ENCODE measurements at regions not wholly inside any gene's neighbourhood (a gene's known extent, or its start where the extent isn't known, plus 50 kb on each side); places are given as distances from the start of the nearest gene placed in this dataset.

DNA sequence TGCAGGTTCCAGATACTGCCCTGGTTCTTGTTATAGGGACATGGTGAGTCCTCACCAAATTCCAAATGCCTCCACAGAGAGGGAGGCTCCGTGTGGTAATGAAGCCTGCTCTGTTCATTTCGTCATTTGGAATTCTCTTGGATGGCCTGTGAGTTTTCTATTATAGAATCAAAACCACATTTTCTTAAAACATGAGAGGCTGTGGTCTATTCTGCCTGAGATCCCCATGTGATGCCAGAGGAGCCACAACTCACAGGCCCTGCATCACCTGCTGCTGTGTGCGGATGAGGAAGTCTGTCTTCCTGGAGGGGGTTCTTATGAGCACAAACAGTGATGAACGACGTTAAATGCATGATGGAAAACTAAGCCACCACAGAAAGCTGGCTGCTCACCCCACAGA lies 264.4 kb downstream of the UQCRFS1 start:
- TF ChIP-seq, protein P1, sequence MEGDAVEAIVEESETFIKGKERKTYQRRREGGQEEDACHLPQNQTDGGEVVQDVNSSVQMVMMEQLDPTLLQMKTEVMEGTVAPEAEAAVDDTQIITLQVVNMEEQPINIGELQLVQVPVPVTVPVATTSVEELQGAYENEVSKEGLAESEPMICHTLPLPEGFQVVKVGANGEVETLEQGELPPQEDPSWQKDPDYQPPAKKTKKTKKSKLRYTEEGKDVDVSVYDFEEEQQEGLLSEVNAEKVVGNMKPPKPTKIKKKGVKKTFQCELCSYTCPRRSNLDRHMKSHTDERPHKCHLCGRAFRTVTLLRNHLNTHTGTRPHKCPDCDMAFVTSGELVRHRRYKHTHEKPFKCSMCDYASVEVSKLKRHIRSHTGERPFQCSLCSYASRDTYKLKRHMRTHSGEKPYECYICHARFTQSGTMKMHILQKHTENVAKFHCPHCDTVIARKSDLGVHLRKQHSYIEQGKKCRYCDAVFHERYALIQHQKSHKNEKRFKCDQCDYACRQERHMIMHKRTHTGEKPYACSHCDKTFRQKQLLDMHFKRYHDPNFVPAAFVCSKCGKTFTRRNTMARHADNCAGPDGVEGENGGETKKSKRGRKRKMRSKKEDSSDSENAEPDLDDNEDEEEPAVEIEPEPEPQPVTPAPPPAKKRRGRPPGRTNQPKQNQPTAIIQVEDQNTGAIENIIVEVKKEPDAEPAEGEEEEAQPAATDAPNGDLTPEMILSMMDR (IDR thresholded peaks at IDR 0.05; ENCODE audit: insufficient read depth, low read length): no peak
- TF ChIP-seq GABPA (IDR thresholded peaks at IDR 0.05; ENCODE audit: low read depth) (no peak), POLR2AphosphoS5 (IDR thresholded peaks at IDR 0.05; ENCODE audit: low read depth) (no peak)
